GM12872 (cell line): ENCODE measurements at regions not wholly inside any gene's neighbourhood (a gene's known extent, or its start where the extent isn't known, plus 50 kb on each side); places are given as distances from the start of the nearest gene placed in this dataset.

Experiments used
- TF ChIP-seq, protein P1 (sequence below): IDR thresholded peaks from 3 replicates; pipeline ENCODE4 v1.5.1; 2011; ENCODE audit warnings: low read depth, mild to moderate bottlenecking, low read length, moderate library complexity; ENCODE audit not compliant: insufficient read depth

GRCh38 chr4:18105030-18106011 is 83.8 kb upstream of the LCORL start:
- TF ChIP-seq, protein P1, sequence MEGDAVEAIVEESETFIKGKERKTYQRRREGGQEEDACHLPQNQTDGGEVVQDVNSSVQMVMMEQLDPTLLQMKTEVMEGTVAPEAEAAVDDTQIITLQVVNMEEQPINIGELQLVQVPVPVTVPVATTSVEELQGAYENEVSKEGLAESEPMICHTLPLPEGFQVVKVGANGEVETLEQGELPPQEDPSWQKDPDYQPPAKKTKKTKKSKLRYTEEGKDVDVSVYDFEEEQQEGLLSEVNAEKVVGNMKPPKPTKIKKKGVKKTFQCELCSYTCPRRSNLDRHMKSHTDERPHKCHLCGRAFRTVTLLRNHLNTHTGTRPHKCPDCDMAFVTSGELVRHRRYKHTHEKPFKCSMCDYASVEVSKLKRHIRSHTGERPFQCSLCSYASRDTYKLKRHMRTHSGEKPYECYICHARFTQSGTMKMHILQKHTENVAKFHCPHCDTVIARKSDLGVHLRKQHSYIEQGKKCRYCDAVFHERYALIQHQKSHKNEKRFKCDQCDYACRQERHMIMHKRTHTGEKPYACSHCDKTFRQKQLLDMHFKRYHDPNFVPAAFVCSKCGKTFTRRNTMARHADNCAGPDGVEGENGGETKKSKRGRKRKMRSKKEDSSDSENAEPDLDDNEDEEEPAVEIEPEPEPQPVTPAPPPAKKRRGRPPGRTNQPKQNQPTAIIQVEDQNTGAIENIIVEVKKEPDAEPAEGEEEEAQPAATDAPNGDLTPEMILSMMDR: no peak

- TF ChIP-seq, protein P1: no peak
Measured at GRCh38 chr4:18103876-18104605, 82.5 kb upstream of the LCORL start.

DNA sequence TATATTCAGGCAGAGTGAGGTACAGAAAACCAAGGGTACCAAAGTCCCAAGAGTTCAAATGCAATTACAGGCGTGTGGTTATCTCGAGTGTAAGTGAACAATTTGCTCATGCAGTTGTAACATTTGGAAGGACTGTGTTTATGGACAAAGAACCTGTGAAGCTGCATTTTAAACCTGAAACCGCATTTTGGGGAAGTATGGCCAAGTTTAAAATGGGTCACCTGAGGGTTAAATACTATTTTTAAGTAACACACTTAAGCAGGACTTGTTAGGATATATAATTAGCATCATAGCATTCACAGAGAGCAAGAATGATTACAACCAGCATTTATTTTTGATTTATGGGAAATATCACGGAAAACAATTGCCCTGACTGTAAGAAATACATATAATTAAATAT is 79.1 kb upstream of the LCORL start:
- TF ChIP-seq, protein P1: no peak

DNA sequence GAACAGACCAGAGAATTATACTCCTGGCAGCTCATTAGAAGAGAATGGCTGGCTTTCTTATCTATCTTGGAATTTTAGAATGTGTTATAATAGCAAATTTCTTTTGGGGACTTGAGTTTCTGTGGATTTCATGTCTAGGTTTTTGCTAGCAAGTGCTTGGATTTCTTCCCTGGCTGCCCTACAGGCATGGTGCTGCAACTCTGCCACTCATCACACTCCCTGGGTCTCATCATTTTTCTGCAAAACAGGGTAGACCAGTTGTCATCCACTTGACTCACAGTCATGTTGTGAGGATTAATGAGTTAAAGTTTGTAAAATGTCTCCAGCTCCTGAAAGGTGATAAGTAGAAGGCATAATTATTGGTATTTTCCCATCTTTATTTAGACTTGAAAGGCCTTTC is 60.7 kb upstream of the LCORL start:
- TF ChIP-seq, protein P1: no peak

DNA sequence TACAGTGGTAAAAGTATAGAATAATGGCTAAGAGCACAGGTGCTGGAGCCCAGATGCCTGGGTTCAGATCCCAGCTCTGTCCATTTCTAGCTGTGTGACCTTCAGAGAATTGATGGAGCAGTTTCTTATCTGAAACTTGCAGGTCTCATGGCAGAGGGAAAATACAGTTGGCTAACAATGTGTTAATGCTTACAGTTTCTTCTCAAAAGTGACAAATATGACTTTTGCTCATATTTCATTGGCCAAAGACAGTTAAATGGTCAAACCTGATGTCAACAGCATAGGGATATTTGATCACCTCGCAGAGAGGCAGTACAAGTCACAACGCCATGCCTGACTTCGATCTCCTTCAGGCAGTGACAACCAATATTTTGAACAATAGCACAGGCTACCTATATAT is 60.2 kb upstream of the LCORL start:
- TF ChIP-seq, protein P1: no peak

- TF ChIP-seq, protein P1: no peak
Measured at GRCh38 chr4:18077808-18078207, 56.3 kb upstream of the LCORL start.

GRCh38 chr4:18075823-18076433 is 54.4 kb upstream of the LCORL start:
- TF ChIP-seq, protein P1: peak; percentile 58
